PC-3 (cell line): ENCODE measurements at regions not wholly inside any gene's neighbourhood (a gene's known extent, or its start where the extent isn't known, plus 50 kb on each side); places are given as distances from the start of the nearest gene placed in this dataset.

Source experiments
- EZH2 ChIP-seq: fragments of 300-600 bp; sonication (generic); IDR thresholded peaks from one replicate; pipeline ENCODE4 v1.6.1; 2017; ENCODE audit warnings: antibody characterized with exemption, mild to moderate bottlenecking, low read length; ENCODE audit not compliant: unreplicated experiment
- TF ChIP-seq, protein P1 (sequence below): fragments of 300-600 bp; sonication (generic); conservative IDR thresholded peaks from 2 replicates; pipeline ENCODE4 v1.5.1; 2017; ENCODE audit warnings: antibody characterized with exemption, low read depth, mild to moderate bottlenecking, low read length

GRCh38 chr6:168937054-168937453, 316.6 kb downstream of the THBS2 start:
- TF ChIP-seq, protein P1, sequence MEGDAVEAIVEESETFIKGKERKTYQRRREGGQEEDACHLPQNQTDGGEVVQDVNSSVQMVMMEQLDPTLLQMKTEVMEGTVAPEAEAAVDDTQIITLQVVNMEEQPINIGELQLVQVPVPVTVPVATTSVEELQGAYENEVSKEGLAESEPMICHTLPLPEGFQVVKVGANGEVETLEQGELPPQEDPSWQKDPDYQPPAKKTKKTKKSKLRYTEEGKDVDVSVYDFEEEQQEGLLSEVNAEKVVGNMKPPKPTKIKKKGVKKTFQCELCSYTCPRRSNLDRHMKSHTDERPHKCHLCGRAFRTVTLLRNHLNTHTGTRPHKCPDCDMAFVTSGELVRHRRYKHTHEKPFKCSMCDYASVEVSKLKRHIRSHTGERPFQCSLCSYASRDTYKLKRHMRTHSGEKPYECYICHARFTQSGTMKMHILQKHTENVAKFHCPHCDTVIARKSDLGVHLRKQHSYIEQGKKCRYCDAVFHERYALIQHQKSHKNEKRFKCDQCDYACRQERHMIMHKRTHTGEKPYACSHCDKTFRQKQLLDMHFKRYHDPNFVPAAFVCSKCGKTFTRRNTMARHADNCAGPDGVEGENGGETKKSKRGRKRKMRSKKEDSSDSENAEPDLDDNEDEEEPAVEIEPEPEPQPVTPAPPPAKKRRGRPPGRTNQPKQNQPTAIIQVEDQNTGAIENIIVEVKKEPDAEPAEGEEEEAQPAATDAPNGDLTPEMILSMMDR = no peak
- no peak for TF ChIP-seq EZH2
